GM04503 (cell line): ENCODE measurements at regions not wholly inside any gene's neighbourhood (a gene's known extent, or its start where the extent isn't known, plus 50 kb on each side); places are given as distances from the start of the nearest gene placed in this dataset.

ENCODE experiments used
- DNase-seq: peaks from one replicate; pipeline ENCODE4 v3.0.0-alpha.2; 2012; ENCODE audit warnings: low read depth

GRCh38 chr11:98561877-98562395, 458.8 kb upstream of the CNTN5 start:
- DNase-seq = no peak

GRCh38 chr11:98564233-98564632, 456.5 kb upstream of the CNTN5 start:
- no peak for DNase-seq

- DNase-seq = no peak
Measured at GRCh38 chr11:98564881-98565280, 455.9 kb upstream of the CNTN5 start.

GRCh38 chr11:98565311-98565710, 455.4 kb upstream of the CNTN5 start:
- DNase-seq = no peak

GRCh38 chr11:98566978-98567377, 453.8 kb upstream of the CNTN5 start:
- DNase-seq = no peak

GRCh38 chr11:98568013-98568412, 452.7 kb upstream of the CNTN5 start:
- no peak for DNase-seq

GRCh38 chr11:98572941-98573340, 447.8 kb upstream of the CNTN5 start:
- DNase-seq = no peak

- no peak for DNase-seq
Measured at GRCh38 chr11:98587884-98588283, 432.9 kb upstream of the CNTN5 start.

- no peak for DNase-seq
Measured at GRCh38 chr11:98589967-98590366, 430.8 kb upstream of the CNTN5 start.

GRCh38 chr11:98600103-98600502, 420.6 kb upstream of the CNTN5 start:
- no peak for DNase-seq

GRCh38 chr11:98600786-98601773, 419.7 kb upstream of the CNTN5 start:
- DNase-seq = no peak

GRCh38 chr11:98616098-98616655, 404.6 kb upstream of the CNTN5 start:
- no peak for DNase-seq

- DNase-seq = no peak
Measured at GRCh38 chr11:98621767-98622166, 399.0 kb upstream of the CNTN5 start.

- no peak for DNase-seq
Measured at GRCh38 chr11:98625526-98625925, 395.2 kb upstream of the CNTN5 start.

- no peak for DNase-seq
Measured at GRCh38 chr11:98630736-98631135, 390.0 kb upstream of the CNTN5 start.

GRCh38 chr11:98657711-98658110, 363.0 kb upstream of the CNTN5 start:
- no peak for DNase-seq

GRCh38 chr11:98659431-98659830, 361.3 kb upstream of the CNTN5 start:
- no peak for DNase-seq

GRCh38 chr11:98674390-98674789, 346.4 kb upstream of the CNTN5 start:
- DNase-seq = no peak

- no peak for DNase-seq
Measured at GRCh38 chr11:98679673-98680072, 341.1 kb upstream of the CNTN5 start.

GRCh38 chr11:98701541-98701940, 319.2 kb upstream of the CNTN5 start:
- DNase-seq = no peak

GRCh38 chr11:98703779-98704556, 316.8 kb upstream of the CNTN5 start:
- no peak for DNase-seq

- DNase-seq = no peak
Measured at GRCh38 chr11:98710026-98710425, 310.7 kb upstream of the CNTN5 start.
